GM19025 (cell line): ENCODE measurements at regions not wholly inside any gene's neighbourhood (a gene's known extent, or its start where the extent isn't known, plus 50 kb on each side); places are given as distances from the start of the nearest gene placed in this dataset.

Experiments used
- ATAC-seq: cut with Tn5 transposase; IDR thresholded peaks from one replicate; pipeline ENCODE4 v1.9.1; 2021; ENCODE audit warnings: mild to moderate bottlenecking, low read depth, moderate library complexity; ENCODE audit not compliant: unreplicated experiment

- ATAC-seq: peak; percentile 83
These were observed 111.0 kb upstream of the KL start for GRCh38 chr13:32905063-32905863.

GRCh38 chr13:32905864-32906180, 110.4 kb upstream of the KL start:
- no peak for ATAC-seq

GRCh38 chr13:32907211-32907610, 109.0 kb upstream of the KL start:
- ATAC-seq: no peak

- no peak for ATAC-seq
These were observed 105.7 kb upstream of the KL start for GRCh38 chr13:32910530-32910929.

- no peak for ATAC-seq
These were observed 104.7 kb upstream of the KL start for GRCh38 chr13:32911506-32911905.

- ATAC-seq: no peak
These were observed 101.5 kb upstream of the KL start for GRCh38 chr13:32914686-32915085.

GRCh38 chr13:32917504-32917903, 98.7 kb upstream of the KL start:
- ATAC-seq: no peak

GRCh38 chr13:32923725-32924124, 92.5 kb upstream of the KL start:
- no peak for ATAC-seq

GRCh38 chr13:32924886-32925285, 91.3 kb upstream of the KL start:
- no peak for ATAC-seq

GRCh38 chr13:32925506-32925905, 90.7 kb upstream of the KL start:
- ATAC-seq: no peak

GRCh38 chr13:32932376-32932775, 83.8 kb upstream of the KL start:
- no peak for ATAC-seq

GRCh38 chr13:32936716-32937115, 79.5 kb upstream of the KL start:
- ATAC-seq: no peak

- ATAC-seq: no peak
These were observed 77.9 kb upstream of the KL start for GRCh38 chr13:32938314-32938713.

GRCh38 chr13:32938907-32939306, 77.3 kb upstream of the KL start:
- no peak for ATAC-seq

GRCh38 chr13:32940601-32941000, 75.6 kb upstream of the KL start:
- ATAC-seq: no peak

GRCh38 chr13:32941368-32941767, 74.9 kb upstream of the KL start:
- no peak for ATAC-seq

GRCh38 chr13:32946558-32946957, 69.7 kb upstream of the KL start:
- ATAC-seq: no peak

- ATAC-seq: no peak
These were observed 68.6 kb upstream of the KL start for GRCh38 chr13:32947411-32948276.

- ATAC-seq: no peak
These were observed 66.4 kb upstream of the KL start for GRCh38 chr13:32949820-32950219.

- ATAC-seq: no peak
These were observed 64.6 kb upstream of the KL start for GRCh38 chr13:32951580-32951979.

GRCh38 chr13:32955881-32956594, 60.2 kb upstream of the KL start:
- no peak for ATAC-seq
